Iris pigment epithelial cell (primary cell): ENCODE measurements at regions not wholly inside any gene's neighbourhood (a gene's known extent, or its start where the extent isn't known, plus 50 kb on each side); places are given as distances from the start of the nearest gene placed in this dataset.

Experiments used
- DNase-seq: peaks from one replicate; pipeline ENCODE4 v3.0.0-alpha.2; 2011; ENCODE audit warnings: low read depth

DNA sequence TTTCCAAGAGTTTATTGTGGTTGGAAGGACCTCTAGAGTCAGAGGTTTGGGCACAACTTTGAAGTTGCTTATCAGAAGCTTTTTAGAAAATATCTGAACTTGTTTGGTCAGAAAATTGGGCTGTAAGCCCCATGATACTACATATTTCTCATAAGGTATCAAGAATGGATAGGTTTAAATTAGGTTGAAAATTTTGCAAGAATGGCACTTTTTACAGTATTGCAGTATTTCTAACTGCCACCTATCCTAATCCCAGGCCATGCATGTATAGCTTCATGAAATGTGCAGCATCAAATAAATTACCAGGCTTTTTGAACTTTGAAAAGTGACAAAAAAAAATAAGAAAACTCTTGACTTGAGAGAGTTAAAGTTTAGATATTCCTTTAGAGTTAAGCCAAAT lies 367.2 kb downstream of the FIGN start:
- DNase-seq: no peak

DNA sequence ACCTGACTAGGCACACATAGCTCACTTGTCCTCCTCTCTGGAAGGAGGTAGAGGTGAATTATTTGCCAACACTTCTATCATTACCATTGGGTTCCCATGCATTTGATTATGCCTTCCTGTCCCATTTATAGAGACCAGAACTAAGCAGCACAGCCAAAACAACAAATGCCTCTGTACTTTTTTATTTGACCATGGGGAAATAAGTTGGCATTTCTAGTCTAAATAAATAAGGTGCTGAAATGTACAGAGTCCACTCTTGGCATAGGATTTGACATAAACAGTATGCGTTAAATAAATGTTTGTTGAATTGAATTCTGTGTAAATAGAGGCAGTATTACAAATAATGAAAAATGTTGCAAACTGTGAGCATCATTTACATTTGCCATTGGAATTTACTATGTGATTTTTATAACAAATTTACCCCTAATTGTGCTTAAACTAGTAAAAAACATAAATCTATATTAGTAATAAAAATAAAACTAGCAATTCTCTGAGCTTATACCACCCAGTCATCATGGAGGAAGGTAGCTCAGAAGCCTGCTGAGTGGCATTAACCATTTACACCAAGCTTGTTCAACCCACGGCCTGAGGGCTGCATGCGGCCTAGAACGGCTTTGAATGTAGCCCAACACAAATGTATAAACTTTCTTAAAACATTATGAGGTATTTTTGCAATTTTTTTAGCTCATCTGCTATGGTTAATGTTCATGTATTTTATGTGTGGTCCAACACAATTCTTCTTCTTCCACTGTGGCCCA lies 367.8 kb downstream of the FIGN start:
- no peak for DNase-seq

DNA sequence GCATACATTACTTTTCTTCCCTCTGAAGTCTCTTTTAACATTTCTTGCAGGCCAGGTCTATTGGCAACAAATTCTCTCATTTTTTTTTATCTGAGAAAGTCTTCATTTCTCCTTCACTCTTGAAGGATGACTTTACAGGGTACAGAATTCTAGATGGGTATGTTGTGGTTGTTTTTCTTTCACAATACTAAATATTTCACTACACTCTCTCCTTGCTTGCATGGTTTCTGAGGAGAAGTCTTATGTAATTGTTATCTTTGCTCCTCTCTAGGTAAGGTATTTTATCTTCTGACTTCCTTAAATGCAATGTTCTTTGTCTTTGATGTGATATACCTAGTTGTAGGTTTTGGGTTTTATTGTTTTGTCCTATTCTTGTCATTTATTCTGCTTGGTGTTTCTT lies 371.1 kb downstream of the FIGN start:
- DNase-seq: peak; percentile 28

DNA sequence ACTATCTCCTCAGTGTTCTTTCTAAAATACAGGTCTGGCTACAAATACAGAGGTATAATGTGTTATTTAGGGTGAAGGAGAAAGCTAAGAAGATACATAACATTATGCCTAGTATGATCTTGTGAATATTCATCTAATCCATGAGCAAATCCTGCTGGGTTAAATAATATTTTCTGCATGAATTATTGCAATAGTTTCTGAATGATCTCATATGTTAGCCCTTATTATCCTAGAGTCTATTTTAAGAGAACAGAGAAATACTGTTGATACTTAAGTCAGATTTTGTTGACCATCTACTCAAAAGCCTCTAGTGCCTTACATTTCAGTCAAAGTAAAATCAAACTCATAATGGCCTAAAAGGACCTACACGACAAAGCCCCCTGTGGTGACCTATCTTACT lies 382.3 kb downstream of the FIGN start:
- DNase-seq: peak; percentile 26

DNA sequence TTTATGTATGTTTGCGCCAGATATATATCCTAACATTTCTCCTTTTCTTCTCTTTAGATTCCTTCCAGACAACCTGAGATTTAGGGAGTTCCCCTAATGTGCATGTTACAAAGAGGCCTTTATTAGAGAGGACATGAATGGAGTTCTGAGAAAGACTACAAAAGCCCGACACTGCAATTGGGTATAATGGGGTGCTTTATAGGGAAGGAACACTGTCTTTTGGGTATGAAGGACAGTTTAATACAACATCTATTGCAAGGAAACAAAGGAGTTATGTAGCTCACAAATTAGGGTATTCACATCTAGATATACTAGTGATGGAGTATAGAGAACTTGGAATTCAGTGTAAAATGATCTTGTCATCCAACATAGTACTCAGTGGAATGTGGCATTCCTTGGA lies 383.8 kb downstream of the FIGN start:
- no peak for DNase-seq

DNA sequence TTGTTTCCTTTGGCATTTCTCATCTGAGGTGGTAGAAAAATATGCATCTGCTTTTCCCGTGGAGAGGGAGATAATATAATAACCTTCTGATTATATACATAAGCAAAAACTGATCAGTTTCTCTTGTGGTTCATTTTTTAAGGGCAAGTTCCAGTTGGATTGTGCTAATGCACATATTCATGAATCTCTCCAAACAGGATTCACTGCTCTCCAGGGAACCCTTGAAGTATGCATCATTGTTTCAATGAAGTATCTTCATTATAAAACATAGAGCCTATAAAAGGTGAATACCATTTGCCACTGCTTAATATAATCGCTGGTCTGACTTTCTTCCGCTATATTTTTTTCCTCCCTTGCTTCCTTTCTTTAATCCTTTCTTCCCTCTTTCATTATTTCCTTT lies 384.7 kb downstream of the FIGN start:
- DNase-seq: no peak

DNA sequence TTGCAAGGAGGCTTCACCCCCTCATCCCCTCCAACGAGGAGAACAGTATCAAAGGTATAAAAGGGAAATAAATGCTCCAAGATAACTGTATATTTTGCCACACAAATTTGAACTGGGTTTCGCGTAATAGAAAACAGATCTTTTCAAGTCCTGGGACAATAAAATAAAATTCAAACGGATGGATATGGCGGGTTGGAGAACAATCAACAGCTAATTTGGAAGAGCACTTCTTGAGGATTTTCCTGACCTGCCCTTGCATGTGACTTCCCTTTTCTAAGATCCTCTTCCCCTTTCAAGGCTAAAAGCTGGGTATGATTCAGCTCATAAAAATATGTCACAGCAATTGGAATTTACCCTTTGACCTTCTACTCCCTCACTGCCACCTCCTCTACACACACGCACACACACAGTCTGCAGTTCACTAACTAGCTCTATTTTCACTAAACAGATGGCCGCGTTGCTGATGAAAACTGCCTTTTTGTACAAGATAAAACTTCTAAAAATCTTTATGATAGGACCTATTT lies 386.9 kb downstream of the FIGN start:
- peak; percentile 73 for DNase-seq

DNA sequence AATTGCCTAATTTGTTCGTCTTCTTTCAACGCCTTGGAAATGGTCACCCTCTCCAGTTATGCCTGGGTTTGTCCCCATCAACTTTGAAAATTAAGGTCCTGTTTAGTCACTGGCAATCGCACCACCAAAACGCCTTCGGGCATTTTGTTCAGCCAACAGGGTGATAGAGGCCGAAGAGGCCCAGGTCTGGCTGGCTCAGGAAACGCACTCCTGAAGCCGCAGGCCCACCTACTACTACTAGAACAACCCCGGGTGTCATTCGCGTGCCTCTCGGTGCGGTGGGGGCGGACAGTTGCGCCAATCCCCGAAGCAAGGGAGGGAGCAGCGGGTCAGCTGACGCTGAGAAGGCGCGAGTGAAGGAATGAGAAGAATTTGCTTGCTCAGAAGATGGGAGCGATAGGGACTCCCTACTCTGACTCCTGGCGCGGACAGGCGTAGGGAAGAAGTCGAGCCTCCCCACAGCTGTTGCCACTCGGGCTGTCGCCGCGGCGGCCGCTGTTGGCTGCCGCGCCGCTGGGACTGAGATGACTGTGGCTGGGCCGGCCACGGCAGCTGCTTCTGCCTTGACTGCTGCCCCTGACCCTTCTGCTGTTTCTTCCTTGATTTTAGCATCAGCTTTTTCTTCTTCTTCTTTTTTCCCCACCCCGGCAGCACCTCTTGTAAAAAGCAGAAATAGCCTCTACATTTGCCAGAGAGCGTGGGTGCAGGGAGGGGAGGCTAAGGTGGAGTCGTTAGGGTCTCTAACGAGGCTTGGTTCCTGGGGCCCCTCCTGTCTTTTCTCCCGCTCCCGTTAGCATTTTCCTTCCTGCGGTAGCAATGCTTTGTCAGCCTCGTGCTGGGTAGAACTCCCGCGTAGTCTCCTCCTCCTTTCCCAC lies 387.6 kb downstream of the FIGN start:
- DNase-seq: peak; percentile 91

DNA sequence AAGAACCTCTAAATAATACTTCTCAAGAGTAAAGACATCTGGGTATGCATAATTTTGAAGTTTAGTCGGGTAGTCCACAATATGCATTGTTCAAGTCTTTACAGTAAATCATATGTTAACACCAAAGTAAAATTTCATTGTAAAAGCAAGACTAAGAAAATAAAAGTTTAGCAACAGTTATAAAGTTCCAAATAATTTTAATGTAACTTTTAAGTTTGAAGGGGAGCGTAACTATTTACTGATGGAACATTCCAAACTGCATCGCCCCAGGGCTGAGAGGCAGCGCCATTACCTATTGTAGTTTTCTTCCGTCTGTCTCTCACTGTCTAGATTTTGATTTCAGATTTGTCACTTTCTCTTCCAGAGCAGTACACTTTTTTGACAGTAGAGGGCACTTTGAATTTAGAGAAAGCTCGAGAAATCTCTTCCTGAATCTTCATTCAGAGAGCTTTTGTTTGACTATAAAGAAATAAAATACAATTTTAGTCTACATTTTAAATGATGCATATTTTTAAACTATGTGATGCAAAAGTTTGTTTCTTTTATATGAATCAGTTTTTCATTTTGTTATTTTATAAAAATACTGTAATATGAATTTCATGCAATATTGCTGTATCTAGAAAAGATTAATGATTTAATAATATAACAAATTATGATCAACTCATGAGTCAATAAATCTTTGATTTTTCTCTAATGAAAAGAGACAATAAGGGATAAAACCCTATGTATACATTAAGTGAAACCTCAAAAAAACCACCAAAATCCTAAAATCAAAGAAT lies 389.8 kb downstream of the FIGN start:
- DNase-seq: peak; percentile 56

DNA sequence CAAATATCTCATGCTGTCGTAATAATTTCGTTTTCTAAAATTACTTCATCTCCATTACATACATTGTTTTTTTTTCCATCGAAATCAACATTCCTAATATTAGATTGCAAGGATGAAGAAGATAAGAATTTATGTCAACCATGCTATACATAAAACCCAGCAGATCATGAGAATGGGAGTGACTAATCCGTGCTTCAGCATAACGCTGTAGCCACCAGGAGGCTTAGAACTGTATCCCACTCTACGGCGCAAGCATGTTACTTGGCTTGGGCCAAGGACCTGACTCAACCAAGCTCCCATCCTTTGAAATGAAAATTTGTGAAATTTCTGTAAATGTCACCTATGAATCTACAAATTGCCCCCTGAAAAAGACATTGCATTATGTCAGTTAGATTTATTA lies 392.5 kb downstream of the FIGN start:
- DNase-seq: no peak

DNA sequence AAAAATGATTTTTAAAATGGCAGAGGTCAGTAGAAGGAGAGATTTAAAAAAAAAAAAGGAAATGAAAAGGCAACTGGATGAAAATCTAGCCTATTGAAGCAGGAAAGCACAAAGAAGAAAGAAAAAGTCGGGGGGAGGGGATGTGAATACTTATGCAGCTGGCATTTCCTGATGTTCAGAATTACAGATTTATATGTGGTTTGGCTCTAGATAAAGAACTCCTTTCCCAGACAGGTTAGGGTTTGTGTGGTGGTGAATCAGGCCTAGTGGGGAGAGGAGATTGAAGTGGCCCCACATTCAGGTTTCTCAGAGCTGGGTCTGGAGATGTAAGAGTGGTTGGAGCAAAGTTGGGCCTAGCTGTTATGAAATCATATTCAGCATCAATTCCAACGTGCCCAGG lies 394.4 kb downstream of the FIGN start:
- DNase-seq: peak; percentile 81

DNA sequence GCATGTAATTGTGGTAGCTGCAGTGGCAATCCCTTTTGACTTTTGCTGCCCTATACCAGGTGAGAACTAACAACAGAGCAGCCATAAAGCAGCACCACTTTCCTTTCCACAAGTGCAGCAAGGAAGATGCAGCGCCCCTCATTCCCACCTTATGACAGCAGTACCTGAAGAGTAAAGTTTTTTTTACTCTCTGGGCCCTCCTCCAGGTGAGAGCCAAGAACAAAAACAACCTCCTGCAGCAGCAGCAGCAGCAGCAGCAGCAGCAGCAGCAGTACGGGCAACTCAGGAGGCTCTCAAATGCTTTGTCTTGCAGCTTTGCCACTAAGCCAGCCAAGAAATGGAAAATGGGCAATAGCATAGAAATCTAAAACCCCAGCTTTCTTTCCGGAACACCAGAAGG lies 397.5 kb downstream of the FIGN start:
- DNase-seq: no peak

DNA sequence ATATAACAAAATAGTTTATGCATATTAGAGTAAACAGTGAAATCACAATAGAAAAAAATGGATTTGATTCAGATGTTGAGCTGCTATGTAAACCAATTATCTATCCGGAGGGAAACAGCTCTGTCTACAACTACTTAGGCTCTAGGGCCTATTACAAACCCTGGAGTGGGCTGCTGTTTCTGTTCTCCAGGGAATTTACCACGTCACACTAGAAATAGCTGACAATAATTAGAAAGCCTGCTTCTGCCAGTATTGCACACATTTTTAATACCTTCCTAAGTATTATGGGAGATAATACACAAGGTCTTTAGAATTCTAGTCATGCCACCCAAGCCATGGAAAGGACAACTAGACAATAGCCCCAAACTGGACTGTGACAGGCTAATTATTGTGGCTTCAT lies 411.1 kb downstream of the FIGN start:
- no peak for DNase-seq

DNA sequence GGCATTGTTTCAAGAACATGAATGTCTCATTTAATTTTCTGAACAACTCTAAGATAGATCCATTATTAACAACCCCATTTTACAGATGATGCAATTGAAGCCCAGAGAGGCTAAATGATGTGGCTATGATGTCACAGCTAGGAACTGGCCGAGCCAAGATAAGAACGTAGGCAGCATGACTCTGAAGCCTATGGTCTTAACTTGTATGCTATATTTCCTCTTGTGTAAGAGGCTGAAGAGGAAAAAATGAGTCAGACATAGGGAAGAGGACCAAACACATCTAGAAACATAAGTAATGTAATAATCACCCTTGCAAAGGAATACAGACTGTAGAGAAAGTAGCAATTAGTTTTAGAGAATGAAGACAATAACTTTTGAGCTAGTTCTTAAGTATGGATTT lies 416.8 kb downstream of the FIGN start:
- peak; percentile 92 for DNase-seq

DNA sequence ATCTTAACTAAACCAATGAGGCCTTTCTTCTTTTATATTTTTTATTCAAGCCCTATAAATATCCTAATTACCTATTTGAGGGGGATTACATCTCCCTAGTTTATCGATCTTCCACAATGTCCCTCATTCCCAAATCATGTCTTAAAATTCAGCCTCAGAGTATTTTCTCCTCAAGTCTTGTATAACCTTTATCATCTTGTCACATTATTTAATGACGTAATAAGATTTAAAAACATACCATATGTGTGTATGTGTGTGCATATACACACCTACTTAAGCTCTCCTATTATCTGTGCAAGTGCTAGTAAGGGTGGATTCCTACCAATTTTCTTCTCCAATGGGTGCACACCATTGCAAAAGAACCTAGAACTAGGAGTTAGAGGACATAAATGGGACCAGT lies 421.1 kb downstream of the FIGN start:
- DNase-seq: no peak

DNA sequence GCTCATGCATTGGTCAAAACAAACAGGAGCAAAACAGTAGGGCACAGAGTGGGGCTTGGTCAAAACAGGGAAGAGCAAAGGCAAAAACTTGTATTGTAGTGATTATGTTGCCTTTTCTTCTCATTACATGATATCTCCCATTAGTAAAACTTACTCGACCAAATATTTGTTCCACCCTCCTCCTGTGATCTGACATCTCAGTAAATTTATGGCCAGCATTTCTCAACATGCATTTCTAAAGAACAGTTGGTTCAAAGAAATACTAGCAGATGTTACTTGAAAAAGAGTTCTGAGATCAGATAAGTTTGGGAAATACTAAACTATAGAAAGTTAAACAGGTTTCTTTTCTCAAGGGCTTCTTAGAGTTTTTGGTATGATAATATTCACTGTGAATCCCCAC lies 423.1 kb downstream of the FIGN start:
- no peak for DNase-seq

DNA sequence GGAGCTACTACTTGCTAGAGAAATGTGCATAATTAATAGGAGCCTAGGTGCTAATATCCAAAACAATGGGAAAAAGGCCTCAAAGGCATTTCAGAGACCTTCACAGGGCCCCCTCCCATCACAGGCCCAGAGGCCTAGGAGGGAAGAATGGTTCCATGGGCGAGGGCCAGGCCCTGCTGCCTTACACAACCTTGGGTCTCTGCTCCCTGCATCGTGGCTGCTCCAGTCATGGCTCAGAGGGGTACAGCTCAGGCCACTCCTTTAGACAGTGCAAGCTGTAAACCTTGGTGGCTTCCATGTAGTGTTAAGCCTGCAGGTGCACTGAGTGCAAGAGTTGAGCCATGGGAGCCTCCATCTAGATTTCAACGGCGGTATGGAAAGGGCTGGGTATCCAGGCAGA lies 429.2 kb downstream of the FIGN start:
- no peak for DNase-seq

DNA sequence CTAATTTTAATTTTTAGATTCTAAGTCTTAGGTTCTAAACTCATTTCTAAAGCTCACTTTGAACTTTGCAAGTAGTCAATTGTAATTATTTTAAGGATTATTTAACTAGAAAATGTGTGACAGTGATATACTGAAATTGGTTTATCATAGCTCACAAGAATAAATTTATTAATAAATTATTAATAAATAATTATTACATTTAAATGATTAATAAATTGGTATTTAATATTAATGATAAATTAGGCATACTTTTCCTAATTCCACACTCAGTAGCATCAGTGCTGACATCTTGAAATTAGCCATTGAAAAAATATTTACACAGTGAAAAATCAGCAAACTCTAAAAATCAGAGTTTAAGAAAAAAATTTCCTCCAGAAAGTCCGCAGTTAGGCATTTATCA lies 433.7 kb downstream of the FIGN start:
- DNase-seq: no peak

DNA sequence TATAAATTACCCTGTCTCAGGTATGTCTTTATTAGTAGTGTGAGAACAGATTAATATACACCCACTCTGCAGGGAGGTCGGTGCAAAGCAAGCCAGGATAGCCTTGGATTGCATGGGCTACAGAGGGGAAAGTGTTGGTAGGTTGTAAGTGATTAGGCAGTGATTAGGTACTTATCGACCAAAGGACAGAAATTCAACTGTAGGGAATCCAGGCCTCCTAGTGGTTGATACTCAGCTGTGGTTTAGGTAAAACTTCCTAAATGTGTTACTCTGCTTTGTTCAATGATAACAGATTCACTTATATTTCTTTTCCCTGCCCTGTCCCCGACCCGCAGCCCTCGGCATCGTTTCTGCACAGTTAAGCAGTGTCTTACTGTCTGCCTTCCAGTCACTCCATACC lies 444.0 kb downstream of the FIGN start:
- DNase-seq: no peak

DNA sequence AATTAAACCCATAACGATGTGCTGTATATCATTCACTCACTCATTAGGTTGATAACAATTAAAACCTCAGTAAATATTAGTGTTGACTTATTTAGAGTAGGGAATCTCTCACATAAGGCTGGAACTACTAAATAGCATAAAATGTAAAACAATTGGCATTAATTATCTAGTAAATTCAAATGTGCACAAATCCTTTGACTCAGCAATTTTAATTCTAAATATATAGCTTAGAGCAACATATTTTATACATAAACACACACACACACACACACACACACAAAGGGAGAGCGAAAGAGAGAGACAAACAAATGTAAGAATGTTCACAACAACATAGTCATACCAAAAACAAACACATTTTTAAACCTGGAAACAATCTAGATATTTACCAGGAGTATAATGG lies 443.1 kb upstream of the KCNH7 start:
- no peak for DNase-seq

DNA sequence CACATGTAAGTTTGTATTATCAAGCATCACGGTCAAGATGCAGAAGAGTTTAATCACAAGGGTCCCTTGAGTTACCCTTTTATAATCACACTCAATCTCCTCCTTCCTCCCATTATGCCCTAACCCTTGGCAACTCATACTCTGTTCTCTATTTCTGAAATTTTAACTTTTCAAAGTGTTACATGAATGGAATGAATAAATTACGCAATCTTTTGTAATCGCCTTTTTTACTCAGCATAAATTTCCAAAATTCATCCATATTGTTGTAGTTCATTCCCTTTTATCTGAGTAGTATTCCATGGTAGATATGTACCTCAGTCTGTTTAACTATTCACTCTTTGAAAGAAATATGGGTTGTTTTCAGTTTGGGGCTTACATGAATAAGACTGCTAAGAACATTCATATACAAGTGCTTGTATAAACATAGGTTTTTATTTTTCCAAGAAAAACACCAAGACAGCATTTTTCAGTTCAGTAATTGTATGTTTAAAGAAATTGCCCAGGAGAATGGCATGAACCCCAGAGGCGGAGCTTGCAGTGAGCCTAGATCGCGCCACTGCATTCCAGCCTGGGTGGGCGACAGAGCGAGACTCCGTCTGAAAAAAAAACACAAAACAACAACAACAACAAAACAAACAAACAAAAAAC lies 430.9 kb upstream of the KCNH7 start:
- DNase-seq: no peak

DNA sequence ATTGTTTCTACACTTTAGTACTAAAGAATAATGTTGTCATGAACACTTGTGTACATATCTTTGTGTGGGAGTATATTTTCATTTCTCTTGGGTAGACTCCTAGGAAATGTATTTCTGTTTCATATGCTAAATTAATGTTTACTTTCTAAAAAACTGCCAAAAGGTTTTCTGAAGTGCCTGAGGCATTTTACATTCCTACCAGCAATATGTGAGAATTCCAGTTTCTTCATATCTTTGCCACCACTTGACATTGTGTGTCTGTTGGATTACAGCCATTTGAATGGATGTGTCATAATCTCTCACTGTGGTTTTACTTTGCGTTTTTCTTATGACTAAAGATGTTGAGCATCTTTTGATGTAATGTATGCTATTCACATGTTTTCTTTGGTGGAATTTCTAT lies 428.2 kb upstream of the KCNH7 start:
- peak; percentile 97 for DNase-seq
